A673 (cell line): ENCODE measurements at regions not wholly inside any gene's neighbourhood (a gene's known extent, or its start where the extent isn't known, plus 50 kb on each side); places are given as distances from the start of the nearest gene placed in this dataset.
"Not testable (repeated sequence)": the region's sequence is repeated elsewhere in the genome, so short reads cannot be mapped to it uniquely, and the experiment has no call there.

Source experiments
- BruUV-seq: library from RNA; stranded (reverse); fragments of 400-500 nt; replicated peaks from 2 replicates; lab custom pipeline; 2021; lab: Mats Ljungman, UMichigan
- CTCF ChIA-PET: fragments of 300-600 bp; sonication (Branson Sonifier 250); formaldehyde crosslinking; loops from one replicate; lab custom pipeline; 2022; ENCODE audit warnings: antibody characterized with exemption; lab: Charles Lee
- POLR2A ChIA-PET: fragments of 300-600 bp; sonication (Branson Sonifier 250); formaldehyde crosslinking; loops from one replicate; lab custom pipeline; 2022; ENCODE audit warnings: antibody characterized with exemption; ENCODE audit not compliant: low non-redundant PET; lab: Charles Lee
- DNase-seq: peaks from one replicate; pipeline ENCODE4 v3.0.0-alpha.2; 2015; ENCODE audit warnings: low spot score
- H3K27ac ChIP-seq: fragments of 200-600 bp; sonication (generic); 2 replicates; pipeline ENCODE4 v1.5.1; 2016; ENCODE audit warnings: mixed run types, low read depth, mild to moderate bottlenecking, mixed read lengths, antibody characterized with exemption, low read length; ENCODE audit not compliant: poor library complexity, severe bottlenecking
- H3K27me3 ChIP-seq: fragments of 200-600 bp; sonication (generic); replicated peaks from 2 replicates; pipeline ENCODE4 v1.6.1; 2017; ENCODE audit warnings: mixed run types, low read depth, mild to moderate bottlenecking, mixed read lengths, antibody characterized with exemption, low read length; ENCODE audit not compliant: insufficient read depth, poor library complexity
- H3K36me3 ChIP-seq: fragments of 200-600 bp; sonication (generic); 2 replicates; pipeline ENCODE4 v1.6.1; 2016; ENCODE audit warnings: mixed run types, mild to moderate bottlenecking, mixed read lengths, antibody characterized with exemption, low read length; ENCODE audit not compliant: insufficient read depth, poor library complexity, severe bottlenecking
- H3K4me1 ChIP-seq: fragments of 200-600 bp; sonication (generic); 2 replicates; pipeline ENCODE4 v1.6.1; 2017; ENCODE audit warnings: mixed run types, mild to moderate bottlenecking, mixed read lengths, antibody characterized with exemption, low read length; ENCODE audit not compliant: insufficient read depth, poor library complexity, severe bottlenecking
- H3K4me3 ChIP-seq: fragments of 200-600 bp; sonication (generic); 2 replicates; pipeline ENCODE4 v1.5.1; 2016; ENCODE audit warnings: low read depth, mixed run types, mild to moderate bottlenecking, mixed read lengths, low read length; ENCODE audit not compliant: poor library complexity, severe bottlenecking
- H3K9me3 ChIP-seq: fragments of 200-600 bp; sonication (generic); 2 replicates; pipeline ENCODE4 v1.6.1; 2016; ENCODE audit warnings: mixed run types, low read depth, mild to moderate bottlenecking, mixed read lengths, antibody characterized with exemption, low read length; ENCODE audit not compliant: poor library complexity, severe bottlenecking
- CTCF ChIP-seq: fragments of 300-800, 200-600 bp; sonication (generic); conservative IDR thresholded peaks from 2 replicates; pipeline ENCODE4 v1.5.1; 2017; ENCODE audit warnings: low read depth, mild to moderate bottlenecking, antibody characterized with exemption, low read length, moderate library complexity, mixed read lengths
- EZH2 ChIP-seq: fragments of 200-600 bp; sonication (generic); IDR thresholded peaks from 2 replicates; pipeline ENCODE4 v1.6.1; 2017; ENCODE audit warnings: borderline replicate concordance, low read depth, mild to moderate bottlenecking, mixed read lengths, antibody characterized with exemption, low read length; ENCODE audit not compliant: poor library complexity, severe bottlenecking
- intact Hi-C: fragments of 100-400 bp; cut with micrococcal nuclease; formaldehyde crosslinking; loops from one replicate; pipeline ENCODE4 v1.10.0; 2022; ENCODE audit not compliant: unreplicated experiment

- POLR2A ChIA-PET: no interaction called here
- H3K27me3 ChIP-seq: no peaks in the 10 kb centered on the region
- intact Hi-C loops: no loop called here
- CTCF ChIA-PET: no interaction called here
- H3K9me3 ChIP-seq: no peaks in the 10 kb centered on the region
- H3K4me1 ChIP-seq: no peaks in the 10 kb centered on the region
- no peak overlapping the region for H3K4me3 ChIP-seq
- no TSS peak for BruUV-seq
- H3K36me3 ChIP-seq: no peaks in the 10 kb centered on the region
- no peak for DNase-seq
- TF ChIP-seq CTCF (no peak), EZH2 (no peak)
- H3K27ac ChIP-seq: no peak overlapping the region
Observed at GRCh38 chr7:94706996-94707740, 51.2 kb upstream of the SGCE start.

GRCh38 chr7:94710256-94710655 lies 54.3 kb upstream of the SGCE start:
- H3K4me1 ChIP-seq: no peaks in the 10 kb centered on the region
- POLR2A ChIA-PET: no interaction called here
- CTCF ChIA-PET: no interaction called here
- BruUV-seq: no TSS peak
- DNase-seq: no peak
- no peak overlapping the region for H3K27ac ChIP-seq
- intact Hi-C loops: no loop called here
- TF ChIP-seq CTCF: no peak
- TF ChIP-seq EZH2: no peak
- H3K27me3 ChIP-seq: no peaks in the 10 kb centered on the region
- H3K4me3 ChIP-seq: no peak overlapping the region
- H3K9me3 ChIP-seq: no peaks in the 10 kb centered on the region
- no peaks in the 10 kb centered on the region for H3K36me3 ChIP-seq

- H3K4me3 ChIP-seq, H3K4me1 ChIP-seq, H3K27me3 ChIP-seq, H3K27ac ChIP-seq, H3K36me3 ChIP-seq, intact Hi-C loops, POLR2A ChIA-PET, BruUV-seq, CTCF ChIA-PET, H3K9me3 ChIP-seq, DNase-seq: not testable (repeated sequence)
Observed at GRCh38 chr7:94722360-94722759, 66.4 kb upstream of the SGCE start.

GRCh38 chr7:94728893-94729292 lies 73.0 kb upstream of the SGCE start:
- H3K9me3 ChIP-seq, H3K27ac ChIP-seq, H3K36me3 ChIP-seq, CTCF ChIA-PET, intact Hi-C loops, H3K4me1 ChIP-seq, H3K4me3 ChIP-seq, DNase-seq, BruUV-seq, H3K27me3 ChIP-seq, POLR2A ChIA-PET: not testable (repeated sequence)
